Esophagus muscularis mucosa (tissue), 4 donors: ENCODE measurements at regions not wholly inside any gene's neighbourhood (a gene's known extent, or its start where the extent isn't known, plus 50 kb on each side); places are given as distances from the start of the nearest gene placed in this dataset.

Source experiments
- DNase-seq: peaks from one replicate; pipeline ENCODE4 v3.0.0-alpha.2; 2017; ENCODE audit errors: extremely low spot score
- H3K27ac ChIP-seq, 4 donors: fragments of 200-600 bp; sonication (generic); replicated peaks in 1 of 4; 1 replicate in 3 of 4; 2 replicates in 1 of 4; pipeline ENCODE4 v1.5.1; 2016 to 2019; ENCODE audit warnings: mild to moderate bottlenecking in 1 of 4
- H3K27me3 ChIP-seq, 4 donors: fragments of 200-600 bp; sonication (generic); one replicate each; pipeline versions ENCODE4 v1.5.1 to v1.6.0; 2016 to 2019
- H3K36me3 ChIP-seq, 4 donors: fragments of 200-600 bp; sonication (generic); one replicate each; pipeline ENCODE4 v1.5.1; 2016 to 2019
- H3K4me1 ChIP-seq, 4 donors: fragments of 200-600 bp; sonication (generic); one replicate each; pipeline ENCODE4 v1.5.1; 2016 to 2019
- H3K4me3 ChIP-seq, 4 donors: fragments of 200-600 bp; sonication (generic); 1 replicate in 2 of 4; 2 replicates in 2 of 4; pipeline ENCODE4 v1.5.1; 2016 to 2019; ENCODE audit warnings: mild to moderate bottlenecking in 4 of 4, moderate library complexity in 1 of 4
- H3K9me3 ChIP-seq, 4 donors: fragments of 200-600 bp; sonication (generic); 1 replicate in 3 of 4; 2 replicates in 1 of 4; pipeline ENCODE4 v1.5.1; 2016 to 2019
- EP300 ChIP-seq: sonication (generic); formaldehyde crosslinking; IDR thresholded peaks from one replicate; pipeline ENCODE4 v1.6.1; 2017; ENCODE audit warnings: antibody characterized with exemption
- POLR2A ChIP-seq: fragments of 450-650 bp; IDR thresholded peaks from one replicate; pipeline ENCODE4 v1.6.1; 2017; ENCODE audit warnings: antibody characterized with exemption, moderate library complexity, mild to moderate bottlenecking, low read depth
- POLR2AphosphoS5 ChIP-seq, 2 donors: sonication (generic); formaldehyde crosslinking; IDR thresholded peaks; one replicate each; pipeline ENCODE4 v1.6.1; 2017; ENCODE audit warnings: antibody characterized with exemption in 2 of 2
- WGBS: methylation state at CpG from one replicate; pipeline ENCODE4 v1.1.5; 2018; 5-methylcytosine and 5-hydroxymethylcytosine counted together
- intact Hi-C: fragments of 100-400 bp; cut with DNase I; formaldehyde crosslinking; loops from one replicate; pipeline ENCODE4 v1.15.1; 2023
- TF ChIP-seq, protein P1 (sequence below), 3 experiments: fragments of 200-600 bp in 2 of 3; fragments of 450-650 bp in 1 of 3; sonication (generic) in 2 of 3; IDR thresholded peaks; one replicate each; pipeline ENCODE4 v1.5.1; 2017 to 2019; ENCODE audit warnings: antibody characterized with exemption in 3 of 3, mild to moderate bottlenecking in 2 of 3, moderate library complexity in 1 of 3

- DNase-seq: no peak
- intact Hi-C loops: no loop called here
These were observed 94.4 kb upstream of the SERTAD2 start for GRCh38 chr2:64748147-64748546.

GRCh38 chr2:64748561-64748960 is 94.8 kb upstream of the SERTAD2 start:
- Histone ChIP-seq H3K36me3 (no peaks in the 10 kb centered on the region), H3K4me1 (peaks cover 12 to 35% (median 27%) of the 10 kb centered on the region in 4 donors), H3K27ac (peak overlapping the region; percentile 96 to 99 (median 98)), H3K9me3 (no peaks in the 10 kb centered on the region), H3K4me3 (peak overlapping the region in 2 of 4 donors; percentile 5 to 82), H3K27me3 (no peaks in the 10 kb centered on the region)
- 69% methylated on average over 2 of the region's 2 CpGs for WGBS
- DNase-seq: no peak
- intact Hi-C loops: no loop called here
- TF ChIP-seq POLR2AphosphoS5 (IDR thresholded peaks at IDR 0.05) (no peak), EP300 (no peak), POLR2A (no peak)
- TF ChIP-seq, protein P1, sequence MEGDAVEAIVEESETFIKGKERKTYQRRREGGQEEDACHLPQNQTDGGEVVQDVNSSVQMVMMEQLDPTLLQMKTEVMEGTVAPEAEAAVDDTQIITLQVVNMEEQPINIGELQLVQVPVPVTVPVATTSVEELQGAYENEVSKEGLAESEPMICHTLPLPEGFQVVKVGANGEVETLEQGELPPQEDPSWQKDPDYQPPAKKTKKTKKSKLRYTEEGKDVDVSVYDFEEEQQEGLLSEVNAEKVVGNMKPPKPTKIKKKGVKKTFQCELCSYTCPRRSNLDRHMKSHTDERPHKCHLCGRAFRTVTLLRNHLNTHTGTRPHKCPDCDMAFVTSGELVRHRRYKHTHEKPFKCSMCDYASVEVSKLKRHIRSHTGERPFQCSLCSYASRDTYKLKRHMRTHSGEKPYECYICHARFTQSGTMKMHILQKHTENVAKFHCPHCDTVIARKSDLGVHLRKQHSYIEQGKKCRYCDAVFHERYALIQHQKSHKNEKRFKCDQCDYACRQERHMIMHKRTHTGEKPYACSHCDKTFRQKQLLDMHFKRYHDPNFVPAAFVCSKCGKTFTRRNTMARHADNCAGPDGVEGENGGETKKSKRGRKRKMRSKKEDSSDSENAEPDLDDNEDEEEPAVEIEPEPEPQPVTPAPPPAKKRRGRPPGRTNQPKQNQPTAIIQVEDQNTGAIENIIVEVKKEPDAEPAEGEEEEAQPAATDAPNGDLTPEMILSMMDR (IDR thresholded peaks at IDR 0.05): no peak

More at GRCh38 chr2:64748147-64748546, 94.4 kb upstream of the SERTAD2 start:
- Histone ChIP-seq H3K9me3 (no peaks in the 10 kb centered on the region), H3K4me3 (no peak overlapping the region), H3K27ac (no peak overlapping the region), H3K36me3 (no peaks in the 10 kb centered on the region), H3K27me3 (no peaks in the 10 kb centered on the region), H3K4me1 (peaks cover 12 to 35% (median 27%) of the 10 kb centered on the region in 4 donors)
- TF ChIP-seq POLR2A (no peak), EP300 (no peak), POLR2AphosphoS5 (IDR thresholded peaks at IDR 0.05) (no peak)
- TF ChIP-seq, protein P1 (IDR thresholded peaks at IDR 0.05): no peak
- 94% methylated on average over 3 of the region's 3 CpGs for WGBS

DNA sequence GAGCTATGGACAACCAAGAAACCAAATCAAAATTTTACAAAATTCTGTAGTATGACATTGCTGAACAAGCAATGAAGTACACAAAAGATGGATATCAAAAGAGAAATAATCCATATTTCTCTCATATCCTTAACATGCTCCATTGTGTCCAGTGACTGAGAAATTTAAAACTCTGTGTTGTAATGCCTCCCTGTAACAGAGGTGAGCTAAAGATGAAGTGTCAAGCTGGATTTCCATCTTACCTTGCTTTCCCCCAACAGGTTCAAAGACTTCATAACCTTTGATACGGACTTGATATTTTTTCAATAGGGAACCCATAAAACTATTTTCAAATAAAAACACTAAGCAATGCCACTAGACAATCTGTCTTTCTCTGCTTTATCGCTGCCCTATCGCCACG is 95.7 kb upstream of the SERTAD2 start:
- TF ChIP-seq, protein P1 (IDR thresholded peaks at IDR 0.05): no peak
- no peak for TF ChIP-seq EP300
- intact Hi-C loops: no loop called here
- peaks cover 12 to 35% (median 27%) of the 10 kb centered on the region in 4 donors for H3K4me1 ChIP-seq

DNA sequence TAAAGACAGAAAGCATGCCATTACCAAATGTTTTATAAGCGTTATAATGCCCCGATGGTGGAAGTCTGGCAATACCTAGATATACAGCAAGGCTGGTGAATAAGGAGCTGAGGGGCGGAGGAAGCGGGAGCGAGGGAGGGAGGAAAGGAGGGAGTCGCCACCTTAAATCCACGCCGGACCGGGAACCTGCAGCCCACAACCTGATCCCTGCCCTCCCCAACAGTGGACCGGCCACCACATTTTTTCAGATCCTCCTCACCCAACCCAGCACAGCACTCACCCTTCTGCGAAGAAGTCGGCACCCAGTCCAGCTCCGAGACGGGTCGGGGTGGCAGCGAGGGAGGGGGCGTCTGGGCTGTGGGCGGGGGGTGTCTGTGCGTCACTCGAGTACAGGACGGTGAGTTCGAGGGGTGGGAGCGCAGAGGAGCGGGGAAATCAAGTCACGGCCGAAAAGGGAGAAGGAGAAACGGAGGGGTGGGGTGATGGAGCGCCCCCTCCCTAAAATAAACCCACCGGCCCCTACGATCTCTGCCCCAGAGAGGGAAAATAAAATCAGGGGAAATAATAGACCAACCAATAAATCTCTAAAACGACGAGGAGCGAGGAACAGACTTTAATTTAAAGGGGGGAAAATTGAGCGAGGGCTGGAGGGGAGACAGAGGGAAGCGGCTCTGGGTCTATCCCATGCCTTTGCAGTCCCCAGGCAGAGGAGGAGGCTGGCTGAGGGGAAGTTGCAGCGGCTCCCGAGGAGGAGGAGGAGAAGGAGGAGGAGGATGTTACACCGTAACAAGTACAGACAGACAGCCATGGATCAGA is 96.5 kb upstream of the SERTAD2 start:
- Histone ChIP-seq H3K27me3 (no peaks in the 10 kb centered on the region), H3K4me3 (peak overlapping the region; percentile 77 to 88 (median 80)), H3K9me3 (no peaks in the 10 kb centered on the region), H3K36me3 (no peaks in the 10 kb centered on the region), H3K27ac (peak overlapping the region; percentile 96 to 99 (median 98)), H3K4me1 (peaks cover 12 to 35% (median 27%) of the 10 kb centered on the region in 4 donors)
- no peak for DNase-seq
- intact Hi-C loops: loop anchor here (5.0 kb wide), 2 partner anchors 98 to 112 kb away; partner anchors contain the start of gene SERTAD2
- WGBS: 1% methylated on average over 33 of the region's 38 CpGs
- TF ChIP-seq POLR2AphosphoS5 (IDR thresholded peaks at IDR 0.05) (no peak), EP300 (no peak), POLR2A (no peak)
- TF ChIP-seq, protein P1 (IDR thresholded peaks at IDR 0.05): no peak

More for the DNA sequence above, 95.7 kb upstream of the SERTAD2 start:
- H3K36me3 ChIP-seq: no peaks in the 10 kb centered on the region
- peak overlapping the region; percentile 96 to 99 (median 98) for H3K27ac ChIP-seq
- no peaks in the 10 kb centered on the region for H3K27me3 ChIP-seq
- peak overlapping the region; percentile 77 to 88 (median 80) for H3K4me3 ChIP-seq
- H3K9me3 ChIP-seq: no peaks in the 10 kb centered on the region
- no peak for DNase-seq
- 19% methylated on average over 4 of the region's 4 CpGs for WGBS
